LNCaP clone FGC (cell line): ENCODE measurements at regions not wholly inside any gene's neighbourhood (a gene's known extent, or its start where the extent isn't known, plus 50 kb on each side); places are given as distances from the start of the nearest gene placed in this dataset.
"Not testable (repeated sequence)": the region's sequence is repeated elsewhere in the genome, so short reads cannot be mapped to it uniquely, and the experiment has no call there.

Experiments
- DNase-seq: peaks from one replicate; pipeline ENCODE4 v3.0.0-alpha.2; 2011; ENCODE audit warnings: low read depth
- H3K4me3 ChIP-seq: 2 replicates; pipeline ENCODE4 v1.5.1; 2011; ENCODE audit warnings: mild to moderate bottlenecking, low read depth, low read length, control low read depth
- TF ChIP-seq, protein P1 (sequence below): IDR thresholded peaks from 2 replicates; pipeline ENCODE4 v1.5.1; 2012; ENCODE audit warnings: mild to moderate bottlenecking; ENCODE audit not compliant: control insufficient read depth, insufficient read depth; ENCODE audit errors: extremely low read depth

DNA sequence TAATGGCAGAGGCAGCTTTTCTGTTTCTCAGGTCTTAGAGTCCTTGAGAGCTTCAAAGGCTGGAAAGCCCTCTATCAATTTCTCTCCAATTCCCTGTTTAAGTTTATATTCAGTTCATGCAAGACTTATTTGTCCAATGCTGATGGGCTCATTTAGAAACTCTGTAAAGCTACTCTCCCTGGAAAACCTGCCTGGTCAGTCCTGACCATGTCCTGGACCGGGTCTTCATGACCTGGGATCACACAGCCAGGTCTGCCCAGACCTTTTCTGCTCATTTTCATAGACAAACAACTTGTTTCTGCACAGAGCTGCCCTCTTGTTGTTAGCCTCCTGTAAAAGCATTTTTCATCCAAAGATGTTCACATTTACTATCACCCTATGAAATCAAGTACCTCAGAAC lies 85.4 kb upstream of the TBCA start:
- no peak overlapping the region for H3K4me3 ChIP-seq
- TF ChIP-seq, protein P1, sequence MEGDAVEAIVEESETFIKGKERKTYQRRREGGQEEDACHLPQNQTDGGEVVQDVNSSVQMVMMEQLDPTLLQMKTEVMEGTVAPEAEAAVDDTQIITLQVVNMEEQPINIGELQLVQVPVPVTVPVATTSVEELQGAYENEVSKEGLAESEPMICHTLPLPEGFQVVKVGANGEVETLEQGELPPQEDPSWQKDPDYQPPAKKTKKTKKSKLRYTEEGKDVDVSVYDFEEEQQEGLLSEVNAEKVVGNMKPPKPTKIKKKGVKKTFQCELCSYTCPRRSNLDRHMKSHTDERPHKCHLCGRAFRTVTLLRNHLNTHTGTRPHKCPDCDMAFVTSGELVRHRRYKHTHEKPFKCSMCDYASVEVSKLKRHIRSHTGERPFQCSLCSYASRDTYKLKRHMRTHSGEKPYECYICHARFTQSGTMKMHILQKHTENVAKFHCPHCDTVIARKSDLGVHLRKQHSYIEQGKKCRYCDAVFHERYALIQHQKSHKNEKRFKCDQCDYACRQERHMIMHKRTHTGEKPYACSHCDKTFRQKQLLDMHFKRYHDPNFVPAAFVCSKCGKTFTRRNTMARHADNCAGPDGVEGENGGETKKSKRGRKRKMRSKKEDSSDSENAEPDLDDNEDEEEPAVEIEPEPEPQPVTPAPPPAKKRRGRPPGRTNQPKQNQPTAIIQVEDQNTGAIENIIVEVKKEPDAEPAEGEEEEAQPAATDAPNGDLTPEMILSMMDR: 0 out of 2 replicates have a peak, but pooled peaks have one; percentile 7
- DNase-seq: peak; percentile 51

DNA sequence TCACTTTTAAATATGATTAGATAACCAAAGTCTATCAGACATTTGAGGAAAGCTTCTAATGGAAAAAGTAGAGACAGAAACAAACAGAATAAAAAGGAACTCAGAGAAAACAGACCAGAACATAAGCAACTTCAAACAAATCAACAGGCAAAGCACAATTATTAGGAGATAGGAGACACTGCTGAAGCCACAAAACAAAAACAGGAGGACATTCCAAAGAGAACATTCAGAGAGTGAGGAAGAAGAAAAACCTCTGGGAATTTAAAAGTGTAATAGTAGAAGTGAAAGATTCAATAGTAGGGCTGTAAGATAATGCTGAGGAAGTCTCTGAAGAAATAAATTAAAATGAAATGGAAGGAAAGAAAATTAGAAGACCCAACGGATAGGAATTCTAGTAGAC lies 83.2 kb upstream of the TBCA start:
- TF ChIP-seq, protein P1: no peak
- no peak for DNase-seq
- H3K4me3 ChIP-seq: no peak overlapping the region

GRCh38 chr5:77858678-77859077 lies 82.5 kb upstream of the TBCA start:
- not testable (repeated sequence) for H3K4me3 ChIP-seq, DNase-seq

- DNase-seq: no peak
- no peak overlapping the region for H3K4me3 ChIP-seq
- TF ChIP-seq, protein P1: no peak
These were observed 79.2 kb upstream of the TBCA start for GRCh38 chr5:77855369-77855768.

DNA sequence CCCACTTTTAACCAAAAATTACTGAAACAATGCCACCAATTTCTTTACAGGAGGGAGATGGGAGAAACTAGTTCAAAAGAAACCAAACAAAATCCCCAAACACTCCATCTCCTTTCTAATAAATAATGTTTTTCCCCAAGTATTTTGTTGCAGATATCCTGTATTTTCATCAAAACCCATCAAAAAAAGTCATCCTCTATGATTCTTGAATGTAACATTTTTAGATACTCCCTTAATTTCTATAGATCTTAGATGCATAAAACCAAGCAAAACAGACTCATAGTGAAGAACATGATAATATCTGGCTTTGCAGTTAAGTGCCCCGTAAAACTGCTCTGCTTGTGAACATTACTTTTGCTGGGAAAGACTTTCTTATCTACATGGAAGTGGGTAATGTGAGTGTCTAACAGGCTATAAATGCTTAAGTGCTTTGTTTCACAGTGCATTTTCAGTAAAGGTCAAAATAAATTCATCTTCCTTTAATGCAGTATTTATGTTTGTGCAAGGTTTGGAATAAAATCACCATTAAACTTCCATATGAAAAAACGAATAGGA lies 77.3 kb upstream of the TBCA start:
- peak; percentile 4 for DNase-seq
- H3K4me3 ChIP-seq: no peak overlapping the region
- TF ChIP-seq, protein P1: no peak

DNA sequence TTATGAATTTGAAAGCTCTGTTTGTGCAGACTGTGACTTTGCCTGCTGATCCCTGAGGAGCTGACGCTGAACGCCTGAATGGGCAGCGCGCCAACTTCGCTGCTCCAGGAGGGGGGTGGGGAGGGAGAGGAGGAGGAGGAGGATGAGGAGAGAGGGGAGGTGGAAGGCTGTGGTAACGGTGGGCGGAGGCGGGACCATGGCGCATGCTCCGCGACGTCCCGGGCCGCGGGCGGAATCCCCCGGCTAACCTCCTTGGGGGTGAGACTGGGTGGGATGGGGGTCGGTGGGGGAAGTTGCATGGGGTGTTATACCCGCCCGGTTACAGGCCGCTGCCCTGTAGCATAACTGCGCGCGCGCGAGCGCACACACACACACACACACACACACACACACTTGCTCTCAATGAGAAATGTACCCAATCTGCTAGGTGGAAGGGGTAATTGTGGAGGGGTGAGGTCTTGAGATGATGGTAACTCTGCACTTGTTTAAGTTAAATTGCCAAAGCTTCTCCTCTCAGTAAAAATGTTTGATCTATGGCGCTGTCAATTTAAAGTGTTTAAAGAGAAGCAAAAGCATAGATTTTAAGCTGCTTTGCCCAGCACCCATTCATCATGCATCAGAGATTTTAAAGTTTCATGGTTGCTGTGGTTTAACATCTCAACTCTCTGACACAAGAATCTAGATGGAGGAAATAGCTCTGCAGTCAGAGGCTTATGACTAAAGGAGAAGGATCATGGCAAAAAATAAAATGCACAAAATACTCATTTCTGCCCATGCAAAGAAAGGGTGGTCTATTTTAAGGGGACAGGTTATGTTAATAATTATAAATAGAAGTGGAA lies 76.6 kb upstream of the TBCA start:
- no peak for DNase-seq
- H3K4me3 ChIP-seq: no peak overlapping the region
- TF ChIP-seq, protein P1: no peak

DNA sequence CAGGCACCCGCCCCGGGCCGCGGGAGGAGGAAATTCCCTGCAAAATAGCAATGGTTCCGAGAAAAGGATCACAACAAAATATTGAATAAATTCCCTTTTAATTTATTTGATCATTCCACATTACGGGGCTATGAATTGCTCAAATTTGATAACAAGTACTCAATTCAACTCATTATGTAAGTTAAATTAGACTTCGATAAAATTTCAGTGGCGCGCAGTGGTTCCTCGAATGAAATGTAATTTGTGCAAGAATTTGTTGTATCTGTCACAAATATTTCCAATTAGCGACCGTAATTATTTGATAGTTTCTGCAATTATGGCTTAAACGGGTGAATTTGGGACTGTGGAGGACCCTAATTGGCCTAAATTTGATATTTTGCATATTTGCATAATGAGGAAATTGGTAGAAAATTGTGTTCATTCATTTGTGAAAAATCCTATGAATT lies 76.0 kb upstream of the TBCA start:
- DNase-seq: no peak

More for the DNA sequence above, 76.0 kb upstream of the TBCA start:
- TF ChIP-seq, protein P1: no peak
- no peak overlapping the region for H3K4me3 ChIP-seq
